ENCODE measurements at regions not wholly inside any gene's neighbourhood (a gene's known extent, or its start where the extent isn't known, plus 50 kb on each side); places are given as distances from the start of the nearest gene placed in this dataset.

GRCh38 chr15:27627623-27628022, 471.5 kb downstream of the OCA2 start:
- no peaks in the 10 kb centered on the region for H3K36me3 ChIP-seq (ENCODE audit: control insufficient read depth, insufficient read depth, low read length)
- no peaks in the 10 kb centered on the region for H3K9me3 ChIP-seq (ENCODE audit: control insufficient read depth, insufficient read depth, low read length)
- no peak for DNase-seq (ENCODE audit: low read depth, low spot score)
- H3K27me3 ChIP-seq (ENCODE audit: control insufficient read depth, insufficient read depth, low read length), result no peaks in the 10 kb centered on the region
- H3K4me3 ChIP-seq (ENCODE audit: low read length), result no peak overlapping the region
- H3K27ac ChIP-seq (ENCODE audit: low read length), result no peak overlapping the region
- no peaks in the 10 kb centered on the region for H3K4me1 ChIP-seq (ENCODE audit: control insufficient read depth, insufficient read depth, low read length)

GRCh38 chr15:27623560-27624305, 475.4 kb downstream of the OCA2 start:
- H3K9me3 ChIP-seq (ENCODE audit: control insufficient read depth, insufficient read depth, low read length), result no peaks in the 10 kb centered on the region; the same call in 1 of the 2 replicates
- H3K27me3 ChIP-seq (ENCODE audit: control insufficient read depth, insufficient read depth, low read length), result no peaks in the 10 kb centered on the region
- H3K4me3 ChIP-seq (ENCODE audit: low read length), result no peak overlapping the region
- H3K27ac ChIP-seq (ENCODE audit: low read length), result no peak overlapping the region
- no peak for DNase-seq (ENCODE audit: low read depth, low spot score)
- H3K36me3 ChIP-seq (ENCODE audit: control insufficient read depth, insufficient read depth, low read length), result no peaks in the 10 kb centered on the region
- WGBS (ENCODE audit: insufficient coverage, insufficient read length), result no CpG with 5 or more reads among the region's 9 CpGs
- no peaks in the 10 kb centered on the region; the same call in 1 of the 2 replicates for H3K4me1 ChIP-seq (ENCODE audit: control insufficient read depth, insufficient read depth, low read length)

- Histone ChIP-seq H3K36me3 (ENCODE audit: control insufficient read depth, insufficient read depth, low read length) (no peaks in the 10 kb centered on the region), H3K4me1 (ENCODE audit: control insufficient read depth, insufficient read depth, low read length) (no peaks in the 10 kb centered on the region; the same call in 1 of the 2 replicates), H3K9me3 (ENCODE audit: control insufficient read depth, insufficient read depth, low read length) (no peaks in the 10 kb centered on the region; the same call in 1 of the 2 replicates), H3K27me3 (ENCODE audit: control insufficient read depth, insufficient read depth, low read length) (no peaks in the 10 kb centered on the region), H3K4me3 (ENCODE audit: low read length) (no peak overlapping the region), H3K27ac (ENCODE audit: low read length) (no peak overlapping the region)
- WGBS (ENCODE audit: insufficient coverage, insufficient read length), result no CpG with 5 or more reads among the region's 10 CpGs
- no peak for DNase-seq (ENCODE audit: low read depth, low spot score)
Measured at GRCh38 chr15:27623149-27623548, 476.0 kb downstream of the OCA2 start.

- H3K4me3 ChIP-seq (ENCODE audit: low read length), result no peak overlapping the region
- no peaks in the 10 kb centered on the region; the same call in 1 of the 2 replicates for H3K9me3 ChIP-seq (ENCODE audit: control insufficient read depth, insufficient read depth, low read length)
- H3K36me3 ChIP-seq (ENCODE audit: control insufficient read depth, insufficient read depth, low read length), result no peaks in the 10 kb centered on the region
- H3K27ac ChIP-seq (ENCODE audit: low read length), result no peak overlapping the region
- DNase-seq (ENCODE audit: low read depth, low spot score), result no peak
- H3K4me1 ChIP-seq (ENCODE audit: control insufficient read depth, insufficient read depth, low read length), result no peaks in the 10 kb centered on the region; the same call in 1 of the 2 replicates
- no peaks in the 10 kb centered on the region for H3K27me3 ChIP-seq (ENCODE audit: control insufficient read depth, insufficient read depth, low read length)
Measured at GRCh38 chr15:27622371-27622770, 476.7 kb downstream of the OCA2 start.

DNA sequence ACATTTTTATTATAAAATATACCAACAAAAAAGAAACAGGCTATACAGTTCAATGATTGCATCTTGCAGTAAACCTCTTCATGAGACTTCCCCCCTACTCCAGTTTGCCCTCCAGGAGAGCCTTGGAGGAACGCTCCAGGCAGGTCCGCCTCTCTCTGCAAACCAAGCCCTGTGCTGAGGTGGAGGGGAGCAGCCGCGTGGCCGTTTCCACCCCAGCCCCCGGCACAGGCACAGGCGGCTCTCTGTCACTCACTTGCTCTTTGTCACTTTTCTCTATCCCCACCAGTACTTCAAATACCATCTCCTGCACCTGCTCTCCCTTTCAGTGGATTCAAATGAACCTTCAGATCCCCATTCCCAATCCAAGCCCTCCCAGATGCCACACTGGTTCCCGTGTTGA, 479.9 kb downstream of the OCA2 start:
- no CpG with 5 or more reads among the region's 8 CpGs for WGBS (ENCODE audit: insufficient coverage, insufficient read length)
- H3K36me3 ChIP-seq (ENCODE audit: control insufficient read depth, insufficient read depth, low read length), result no peaks in the 10 kb centered on the region
- DNase-seq (ENCODE audit: low read depth, low spot score), result no peak
- H3K4me1 ChIP-seq (ENCODE audit: control insufficient read depth, insufficient read depth, low read length), result no peaks in the 10 kb centered on the region; the same call in 1 of the 2 replicates
- H3K27ac ChIP-seq (ENCODE audit: low read length), result no peak overlapping the region
- H3K4me3 ChIP-seq (ENCODE audit: low read length), result no peak overlapping the region
- H3K27me3 ChIP-seq (ENCODE audit: control insufficient read depth, insufficient read depth, low read length), result no peaks in the 10 kb centered on the region
- no peaks in the 10 kb centered on the region; the same call in 1 of the 2 replicates for H3K9me3 ChIP-seq (ENCODE audit: control insufficient read depth, insufficient read depth, low read length)

DNA sequence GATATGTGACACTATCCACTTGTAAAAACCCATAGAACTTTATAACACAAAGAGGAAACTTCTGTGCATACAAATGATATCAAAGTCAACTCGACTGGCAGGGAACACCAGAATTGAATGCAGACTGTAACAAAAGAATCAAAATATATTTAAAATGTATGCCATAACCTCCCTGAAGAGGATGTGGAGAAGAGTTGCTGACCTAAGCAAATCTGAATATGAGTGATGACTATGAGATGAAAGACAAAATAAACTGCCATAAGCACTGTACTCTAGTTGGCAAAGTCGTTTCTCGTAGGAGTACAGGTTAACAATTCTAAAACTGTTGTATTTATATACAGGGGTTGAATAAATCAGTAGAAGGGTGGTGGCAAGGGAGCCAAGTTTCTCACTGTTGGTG, 482.1 kb downstream of the OCA2 start:
- DNase-seq (ENCODE audit: low read depth, low spot score), result no peak
- no peaks in the 10 kb centered on the region; the same call in 1 of the 2 replicates for H3K4me1 ChIP-seq (ENCODE audit: control insufficient read depth, insufficient read depth, low read length)
- H3K9me3 ChIP-seq (ENCODE audit: control insufficient read depth, insufficient read depth, low read length), result no peaks in the 10 kb centered on the region; the same call in 1 of the 2 replicates
- H3K4me3 ChIP-seq (ENCODE audit: low read length), result no peak overlapping the region
- no CpG with 5 or more reads among the region's 3 CpGs for WGBS (ENCODE audit: insufficient coverage, insufficient read length)
- no peaks in the 10 kb centered on the region for H3K27me3 ChIP-seq (ENCODE audit: control insufficient read depth, insufficient read depth, low read length)
- H3K27ac ChIP-seq (ENCODE audit: low read length), result no peak overlapping the region
- no peaks in the 10 kb centered on the region for H3K36me3 ChIP-seq (ENCODE audit: control insufficient read depth, insufficient read depth, low read length)

DNA sequence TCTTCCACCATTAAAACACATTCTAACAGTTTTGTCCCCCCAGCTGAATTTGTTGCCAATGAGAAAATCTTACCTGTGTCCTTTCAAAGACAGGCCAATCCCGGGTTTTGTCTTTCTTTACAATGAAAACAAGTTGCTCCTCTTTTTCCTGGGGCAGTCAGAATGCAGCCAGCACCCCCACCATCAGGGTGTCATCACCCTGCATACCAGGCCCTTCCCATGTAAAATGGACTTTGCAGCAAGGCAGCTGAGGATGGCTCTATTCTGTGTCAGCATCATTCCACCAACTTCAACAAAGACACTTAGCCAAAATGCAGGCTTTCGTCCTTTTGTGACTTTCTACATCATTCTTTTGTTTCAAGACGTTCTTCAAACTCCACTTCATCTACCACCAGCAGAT, 490.9 kb downstream of the OCA2 start:
- Histone ChIP-seq H3K36me3 (ENCODE audit: control insufficient read depth, insufficient read depth, low read length) (no peaks in the 10 kb centered on the region), H3K4me1 (ENCODE audit: control insufficient read depth, insufficient read depth, low read length) (no peaks in the 10 kb centered on the region), H3K4me3 (ENCODE audit: low read length) (no peak overlapping the region), H3K27ac (ENCODE audit: low read length) (no peak overlapping the region), H3K27me3 (ENCODE audit: control insufficient read depth, insufficient read depth, low read length) (no peaks in the 10 kb centered on the region), H3K9me3 (ENCODE audit: control insufficient read depth, insufficient read depth, low read length) (peaks cover 2% of the 10 kb centered on the region)
- WGBS (ENCODE audit: insufficient coverage, insufficient read length), result no CpG with 5 or more reads among the region's 3 CpGs
- no peak for DNase-seq (ENCODE audit: low read depth, low spot score)

DNA sequence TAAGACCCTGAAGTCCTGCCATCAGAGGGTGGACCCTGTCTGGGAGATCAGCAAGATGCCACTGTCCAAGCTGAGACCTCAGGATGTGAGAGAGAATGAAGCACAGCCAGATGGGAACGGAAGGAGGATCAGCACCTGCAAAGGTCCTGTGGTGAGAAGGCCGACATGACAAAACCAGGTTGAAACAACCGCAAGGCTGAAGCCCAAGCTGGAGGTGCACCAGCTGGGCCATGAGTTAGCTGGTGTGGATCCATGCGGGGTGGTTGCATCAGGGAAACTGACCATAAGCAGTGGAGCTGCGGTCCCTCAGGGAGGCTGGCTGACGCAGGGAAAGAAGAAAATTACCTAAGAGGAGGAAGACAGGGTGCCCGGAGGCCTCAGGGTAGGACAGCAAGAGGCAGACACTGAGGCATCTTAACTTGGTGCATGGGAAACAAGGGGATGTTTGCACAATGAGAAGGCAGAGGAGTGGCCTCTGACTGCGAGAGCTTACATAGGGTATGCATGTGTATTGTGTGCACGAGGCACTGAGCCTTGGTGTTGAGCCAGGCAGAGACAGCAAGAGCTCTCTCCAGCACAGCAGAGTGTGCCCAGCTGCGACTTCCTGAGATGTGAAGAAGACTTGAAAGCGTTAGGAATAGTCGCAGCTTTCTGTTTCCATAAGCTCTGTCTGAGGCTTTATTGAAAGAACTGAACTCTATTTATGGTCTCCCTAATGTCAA, 497.7 kb downstream of the OCA2 start:
- no peak overlapping the region for H3K27ac ChIP-seq (ENCODE audit: low read length)
- DNase-seq (ENCODE audit: low read depth, low spot score), result no peak
- no CpG with 5 or more reads among the region's 12 CpGs for WGBS (ENCODE audit: insufficient coverage, insufficient read length)
- peaks cover 4% of the 10 kb centered on the region for H3K9me3 ChIP-seq (ENCODE audit: control insufficient read depth, insufficient read depth, low read length)
- no peak overlapping the region for H3K4me3 ChIP-seq (ENCODE audit: low read length)
- no peaks in the 10 kb centered on the region for H3K27me3 ChIP-seq (ENCODE audit: control insufficient read depth, insufficient read depth, low read length)
- no peaks in the 10 kb centered on the region for H3K4me1 ChIP-seq (ENCODE audit: control insufficient read depth, insufficient read depth, low read length)
- no peaks in the 10 kb centered on the region for H3K36me3 ChIP-seq (ENCODE audit: control insufficient read depth, insufficient read depth, low read length)

DNA sequence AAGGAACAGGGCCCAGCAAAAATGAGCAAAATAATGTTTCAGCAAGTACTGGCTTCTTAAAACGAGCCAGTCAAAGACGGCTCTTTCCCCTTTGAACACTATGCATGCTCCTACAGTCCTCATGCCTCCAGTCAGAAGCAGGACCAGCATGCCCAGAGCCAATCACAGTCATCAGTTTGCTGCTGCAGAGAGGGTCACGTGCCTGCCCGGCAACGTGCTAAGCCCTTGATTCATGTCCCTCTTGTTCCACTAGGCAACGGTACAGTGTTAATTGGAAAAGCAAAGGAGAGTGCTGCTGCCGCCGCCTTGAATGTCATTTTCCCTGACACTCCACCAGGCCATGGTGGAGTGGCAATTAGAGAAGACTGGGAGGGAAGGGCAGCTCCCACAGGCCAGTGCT, 500.1 kb downstream of the OCA2 start:
- no peaks in the 10 kb centered on the region for H3K4me1 ChIP-seq (ENCODE audit: control insufficient read depth, insufficient read depth, low read length)
- H3K27me3 ChIP-seq (ENCODE audit: control insufficient read depth, insufficient read depth, low read length), result no peaks in the 10 kb centered on the region
- H3K4me3 ChIP-seq (ENCODE audit: low read length), result no peak overlapping the region
- no peaks in the 10 kb centered on the region for H3K36me3 ChIP-seq (ENCODE audit: control insufficient read depth, insufficient read depth, low read length)
- H3K9me3 ChIP-seq (ENCODE audit: control insufficient read depth, insufficient read depth, low read length), result peaks cover 2% of the 10 kb centered on the region
- DNase-seq (ENCODE audit: low read depth, low spot score), result no peak
- WGBS (ENCODE audit: insufficient coverage, insufficient read length), result no CpG with 5 or more reads among the region's 8 CpGs
- H3K27ac ChIP-seq (ENCODE audit: low read length), result no peak overlapping the region

DNA sequence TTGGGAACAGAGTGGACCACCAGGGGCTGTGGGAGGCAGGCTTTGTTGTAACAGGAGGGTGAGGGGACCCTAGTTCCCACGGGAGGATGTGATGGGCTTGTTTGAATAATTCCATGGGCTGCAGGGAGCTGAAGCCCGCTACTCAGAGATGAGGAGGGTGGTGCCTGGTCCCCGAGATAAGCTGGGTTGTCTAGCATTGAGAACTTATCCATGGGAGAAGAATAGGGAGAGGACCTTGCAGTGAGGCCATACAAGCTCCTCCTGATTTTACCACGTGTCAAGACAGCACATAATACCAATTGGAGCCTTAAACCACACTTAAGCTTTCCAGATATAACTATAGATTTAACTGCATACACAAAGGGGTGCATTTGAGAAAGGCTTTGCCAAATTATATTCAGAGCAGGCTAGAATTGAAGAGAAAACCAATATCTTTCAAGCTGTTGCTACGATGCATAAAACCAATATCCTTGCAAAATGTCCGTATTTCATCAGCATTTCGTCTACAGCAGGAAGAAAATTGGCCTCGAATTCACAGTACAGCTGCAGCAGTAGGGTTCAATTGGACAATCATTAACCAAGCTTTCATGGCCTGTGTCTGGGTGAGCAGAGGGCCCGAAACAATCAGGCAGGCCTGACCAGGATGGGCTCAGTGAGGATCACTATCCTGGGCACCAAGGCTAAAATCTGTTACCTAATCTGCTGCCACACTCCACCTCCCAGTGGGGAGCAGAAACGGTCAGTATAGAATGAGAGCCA, 500.7 kb downstream of the OCA2 start:
- no peaks in the 10 kb centered on the region for H3K36me3 ChIP-seq (ENCODE audit: control insufficient read depth, insufficient read depth, low read length)
- no peaks in the 10 kb centered on the region for H3K4me1 ChIP-seq (ENCODE audit: control insufficient read depth, insufficient read depth, low read length)
- no peaks in the 10 kb centered on the region for H3K27me3 ChIP-seq (ENCODE audit: control insufficient read depth, insufficient read depth, low read length)
- no peak overlapping the region for H3K4me3 ChIP-seq (ENCODE audit: low read length)
- H3K27ac ChIP-seq (ENCODE audit: low read length), result no peak overlapping the region
- H3K9me3 ChIP-seq (ENCODE audit: control insufficient read depth, insufficient read depth, low read length), result peaks cover 2% of the 10 kb centered on the region
- DNase-seq (ENCODE audit: low read depth, low spot score), result no peak
- WGBS (ENCODE audit: insufficient coverage, insufficient read length), result no CpG with 5 or more reads among the region's 10 CpGs
